ENCODE measurements at regions not wholly inside any gene's neighbourhood (a gene's known extent, or its start where the extent isn't known, plus 50 kb on each side); places are given as distances from the start of the nearest gene placed in this dataset.
A peak's percentile ranks its signal among the peaks of the same experiment; 100 is the strongest.
"Not testable (repeated sequence)": the region's sequence is repeated elsewhere in the genome, so short reads cannot be mapped to it uniquely, and the experiment has no call there.

DNA sequence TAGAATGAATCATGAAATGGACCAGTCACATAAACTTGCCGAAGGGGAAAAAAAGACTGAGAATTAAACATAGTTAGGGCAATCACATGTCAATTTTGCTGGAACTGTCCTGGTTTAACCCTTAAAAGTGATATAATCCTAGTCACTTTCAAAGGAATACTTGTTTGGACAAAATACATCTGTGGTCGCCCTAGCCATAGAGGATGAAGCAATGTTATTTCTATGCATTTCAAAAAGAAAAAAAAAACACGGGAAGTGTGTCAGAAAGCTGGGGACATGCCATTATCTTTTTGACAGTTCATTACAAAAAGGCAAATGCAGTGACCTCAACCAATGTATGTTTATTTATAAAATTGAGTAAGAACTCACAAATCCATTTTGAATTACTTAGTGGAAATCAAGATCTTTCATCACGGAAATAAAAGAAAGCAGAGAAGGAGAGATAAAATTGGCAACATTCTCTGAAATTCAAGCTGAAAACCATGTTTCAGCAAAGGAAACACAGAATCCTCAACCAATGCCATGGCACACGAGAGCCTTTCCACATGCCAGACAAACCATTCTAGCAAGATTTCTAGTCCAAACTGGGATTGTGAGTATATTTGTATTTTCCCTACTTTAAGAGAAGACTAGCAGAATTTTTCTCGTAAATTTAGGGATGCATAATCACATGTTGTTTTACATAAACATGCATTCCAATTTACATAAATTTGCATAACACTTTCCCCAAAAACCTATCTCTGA is 854.3 kb upstream of the ACVR2A start:
- DNase-seq: no peak

DNA sequence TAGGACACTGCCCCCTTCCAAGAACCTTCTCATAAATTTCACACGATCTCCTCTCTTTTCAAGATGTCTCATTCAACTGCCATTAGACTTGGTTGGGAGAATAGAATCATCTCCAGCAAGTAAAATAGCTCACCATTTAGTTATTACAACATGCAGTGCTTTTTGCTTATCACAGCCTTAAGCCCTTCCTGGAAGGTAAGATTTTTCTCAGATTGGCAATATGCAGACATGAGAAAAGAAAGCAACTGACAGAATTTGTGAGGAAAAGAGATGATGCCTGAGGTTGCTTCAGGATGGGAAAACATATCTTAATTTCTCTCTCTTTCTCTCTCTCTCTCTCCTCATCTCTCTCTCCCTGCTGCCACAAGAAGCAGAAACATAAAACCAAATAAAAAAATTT is 855.1 kb upstream of the ACVR2A start:
- no peak for DNase-seq

DNA sequence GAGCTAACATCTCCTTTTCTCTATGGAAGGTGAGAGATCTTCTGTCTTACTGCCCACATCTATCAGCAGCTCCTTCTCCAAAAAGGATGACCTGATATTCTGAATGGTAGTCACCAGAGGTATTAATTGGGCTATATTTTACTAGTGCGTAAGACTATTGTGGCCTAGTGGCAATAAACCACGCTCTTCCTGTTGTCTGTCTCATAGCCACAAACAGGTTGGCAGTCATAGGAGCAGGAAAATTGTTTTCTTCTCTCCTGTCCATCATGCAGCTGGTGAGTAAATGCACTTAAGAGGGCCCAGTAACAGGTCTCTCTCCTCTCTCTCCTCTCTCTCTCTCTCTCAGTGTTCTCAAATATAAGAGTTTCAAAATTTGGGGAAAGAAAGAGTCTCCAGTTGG is 856.8 kb upstream of the ACVR2A start:
- no peak for DNase-seq

DNA sequence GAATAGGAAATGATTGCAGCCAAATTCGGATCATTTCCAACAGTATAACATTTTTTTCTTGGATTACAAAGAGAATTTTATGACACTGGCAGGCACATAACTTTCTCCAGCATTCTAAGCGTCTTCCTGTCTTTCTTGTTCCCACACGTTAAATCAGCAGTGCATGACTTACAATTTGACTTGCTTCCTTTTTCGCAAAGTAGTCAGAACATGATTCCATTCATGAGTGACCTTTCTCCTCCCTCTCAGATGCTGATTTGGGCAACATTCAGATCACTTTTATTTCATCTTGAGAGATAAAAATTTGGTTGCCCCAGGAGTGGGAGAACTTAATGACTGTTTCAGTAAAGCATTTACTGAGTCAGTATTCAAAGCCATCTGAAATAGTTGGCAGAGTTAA is 858.7 kb upstream of the ACVR2A start:
- DNase-seq: no peak

DNA sequence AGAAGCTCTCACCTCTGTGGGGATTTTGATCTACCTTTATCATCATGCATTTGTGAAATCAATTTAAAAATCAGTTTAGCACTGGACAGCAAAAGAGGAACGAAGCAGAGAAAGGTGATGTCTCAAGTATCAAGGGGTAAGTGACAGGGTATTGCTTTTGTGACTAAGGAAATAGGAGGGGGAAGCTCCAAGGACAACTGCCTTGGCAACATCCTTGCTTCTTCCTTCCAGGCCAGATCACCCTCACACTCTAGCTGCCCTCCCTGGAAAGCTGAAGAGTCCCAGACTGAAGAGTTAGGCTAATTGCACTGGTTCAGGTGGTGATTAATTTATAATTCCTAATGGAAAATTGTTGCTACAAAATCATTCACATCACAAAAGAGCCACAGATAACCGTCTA is 859.1 kb upstream of the ACVR2A start:
- DNase-seq: no peak

DNA sequence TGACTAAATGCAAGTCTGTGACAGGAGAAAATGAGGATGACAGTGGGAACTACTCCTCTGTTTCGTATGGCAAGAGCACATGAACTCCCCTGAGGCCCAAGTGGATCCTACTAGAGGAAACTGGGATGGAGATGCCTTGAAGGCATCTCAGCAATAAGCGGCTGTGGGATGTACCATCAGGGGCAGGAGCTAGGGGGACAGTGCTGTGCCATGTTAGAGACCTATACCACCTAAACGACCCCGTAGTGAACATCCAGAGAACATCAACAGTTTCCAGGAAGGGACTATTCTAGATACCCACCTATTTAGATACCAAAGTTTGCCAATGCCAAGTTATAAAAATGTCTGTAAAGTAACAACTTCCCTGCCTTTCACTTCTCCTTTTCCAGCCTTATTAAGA is 860.8 kb upstream of the ACVR2A start:
- no peak for DNase-seq

DNA sequence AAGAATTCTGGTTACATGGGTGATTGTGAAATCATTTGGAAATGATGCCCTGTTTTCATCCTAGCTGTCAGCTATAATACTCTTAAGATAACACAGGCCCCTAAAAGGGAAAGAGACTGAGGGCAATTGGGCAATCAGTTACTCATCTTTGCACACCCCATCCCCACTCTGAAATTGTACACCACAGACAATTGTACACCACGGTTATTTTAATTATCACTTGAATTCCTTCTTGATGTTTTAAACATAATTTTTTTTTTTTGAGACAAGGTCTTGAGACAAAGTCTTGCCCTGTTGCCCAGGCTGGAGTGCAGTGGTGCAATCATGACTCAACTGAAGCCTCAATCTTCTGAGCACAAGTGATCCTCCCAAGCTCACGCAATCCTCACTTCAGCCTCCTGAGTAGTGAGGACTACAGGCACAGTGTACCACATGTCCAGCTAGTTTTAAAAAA is 862.4 kb upstream of the ACVR2A start:
- DNase-seq: no peak

DNA sequence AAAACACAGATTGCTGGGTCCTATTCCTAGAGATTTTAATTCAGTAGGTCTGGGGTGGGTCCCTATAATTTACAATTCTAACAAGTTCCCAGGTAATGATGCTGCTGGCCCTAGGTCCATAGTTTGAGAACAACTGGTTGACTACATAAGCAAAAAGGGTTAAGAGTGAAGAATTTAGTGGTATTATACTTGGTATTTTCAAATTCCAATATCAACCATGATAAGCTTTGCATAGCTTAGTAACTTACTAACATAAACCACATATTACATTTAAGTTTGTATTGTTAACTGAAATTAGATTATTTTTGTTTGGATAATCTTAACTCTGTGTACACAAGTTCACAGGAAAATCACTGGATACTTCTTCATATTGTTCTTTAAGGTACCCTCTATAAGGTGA is 862.9 kb upstream of the ACVR2A start:
- no peak for DNase-seq

DNA sequence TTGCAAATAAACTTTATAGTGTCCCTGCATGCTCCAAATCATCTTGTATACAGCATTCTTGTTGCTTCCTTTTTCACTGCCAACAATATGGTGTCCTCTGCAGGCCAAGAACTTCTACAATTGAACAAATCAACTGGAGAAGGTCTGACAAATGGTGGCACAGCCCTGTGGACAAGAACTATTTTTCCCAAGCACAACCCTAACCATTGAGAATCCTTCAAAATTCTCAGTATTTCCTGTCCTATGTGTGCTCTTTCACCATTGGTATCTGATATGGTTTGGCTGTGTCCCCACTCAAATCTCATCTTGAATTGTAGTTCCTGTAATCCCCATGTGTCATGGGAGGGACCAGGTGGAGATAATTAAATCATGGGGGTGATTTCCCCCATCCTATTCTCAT is 865.1 kb upstream of the ACVR2A start:
- no peak for DNase-seq

DNA sequence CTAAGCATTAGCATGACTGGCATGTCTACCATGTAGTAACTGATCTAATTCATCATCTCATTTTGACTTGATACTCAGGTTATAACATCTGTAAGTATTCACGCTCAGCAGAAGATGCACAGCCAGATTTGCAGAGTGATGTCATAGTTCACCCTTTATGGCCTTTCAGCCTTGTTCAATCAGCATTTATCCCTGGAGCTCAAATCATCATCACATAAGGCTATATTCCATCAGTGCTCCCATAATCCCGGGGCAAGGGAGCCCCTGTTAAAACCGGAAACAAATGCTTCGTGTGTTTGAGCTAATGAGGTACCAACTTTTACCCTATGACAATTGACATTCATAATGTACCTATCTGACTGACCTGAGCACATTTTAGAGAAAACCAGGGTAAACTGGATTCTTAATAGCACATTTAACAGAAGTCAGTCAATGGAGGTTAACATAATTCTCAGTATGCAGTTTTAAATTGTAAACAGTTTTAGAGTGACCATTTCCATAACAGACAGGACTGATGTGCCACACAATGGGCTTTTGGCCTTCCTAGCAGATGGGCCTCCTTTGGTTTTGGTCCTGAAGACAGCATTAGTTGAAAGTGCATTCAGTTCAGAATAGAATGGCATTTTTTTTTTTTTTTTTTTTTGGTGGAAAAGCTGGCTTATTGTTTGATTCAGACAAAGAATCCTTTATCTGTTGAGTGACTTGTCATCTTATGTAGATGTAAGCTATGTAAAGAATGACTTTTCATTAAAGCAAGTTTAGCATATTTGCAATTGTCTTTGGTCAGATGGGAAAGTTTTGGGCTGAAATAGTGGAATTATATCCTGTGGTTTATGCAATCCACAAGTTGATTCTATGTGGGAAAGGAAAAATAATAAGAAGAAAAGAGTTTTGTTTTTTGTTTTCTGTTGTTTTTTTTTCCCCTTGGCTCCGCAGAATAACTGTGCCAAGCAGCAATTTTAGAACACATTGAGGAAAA is 866.0 kb upstream of the ACVR2A start:
- DNase-seq: no peak

DNA sequence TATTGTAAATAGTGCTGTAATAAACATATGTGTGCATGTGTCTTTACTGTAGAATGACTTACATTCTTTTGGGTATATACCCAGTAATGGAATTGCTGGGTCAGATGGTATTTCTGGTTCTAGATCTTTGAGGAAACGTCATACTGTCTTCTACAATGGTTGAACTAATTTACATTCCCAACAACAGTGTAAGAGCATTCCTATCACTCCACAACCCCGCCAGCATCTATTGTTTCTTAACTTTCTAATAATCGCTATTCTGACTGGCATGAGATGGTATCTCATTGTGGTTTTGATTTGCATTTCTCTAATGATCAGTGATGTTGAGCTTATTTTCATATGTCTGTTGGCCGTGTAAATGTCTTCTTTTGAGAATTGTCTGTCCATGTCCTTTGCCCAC is 873.8 kb upstream of the ACVR2A start:
- DNase-seq: not testable (repeated sequence)

DNA sequence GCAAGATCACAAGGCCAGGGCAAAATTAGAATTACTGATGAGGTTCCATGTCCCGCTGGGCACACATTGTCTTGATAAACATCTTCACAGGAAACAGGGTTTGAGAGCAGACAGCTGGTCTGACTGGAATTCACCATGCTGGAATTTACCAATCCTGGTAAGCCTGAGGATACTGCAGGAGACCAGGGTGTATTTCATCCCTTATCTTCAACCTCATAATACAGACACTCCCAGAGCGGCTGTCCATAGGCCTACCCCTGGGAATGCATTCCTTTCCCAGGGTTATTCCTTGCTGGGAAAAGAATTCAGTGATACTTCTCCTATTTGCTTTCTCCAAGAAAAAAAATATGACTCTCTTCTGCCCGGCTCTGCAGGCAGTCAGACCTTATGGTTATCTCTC is 875.1 kb upstream of the ACVR2A start:
- DNase-seq: not testable (repeated sequence)

DNA sequence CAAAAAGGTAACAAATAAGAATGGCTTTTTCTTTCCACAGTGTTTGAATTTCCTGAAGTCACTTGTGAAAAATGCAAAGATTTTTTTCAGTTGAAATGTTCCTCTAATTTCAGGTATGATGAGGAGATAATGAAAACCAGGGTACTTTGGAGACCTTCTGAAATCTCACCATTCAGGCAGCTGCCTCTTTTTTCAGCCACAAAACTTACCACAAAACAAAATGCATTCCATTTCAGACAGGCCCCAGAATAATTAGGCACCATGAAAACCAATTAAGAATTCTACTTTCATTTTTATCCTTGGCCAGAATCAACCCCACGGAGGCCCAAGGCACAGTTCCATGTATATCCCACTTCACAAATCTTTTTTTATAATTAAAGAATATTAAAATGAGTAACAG is 880.3 kb upstream of the ACVR2A start:
- DNase-seq: no peak

DNA sequence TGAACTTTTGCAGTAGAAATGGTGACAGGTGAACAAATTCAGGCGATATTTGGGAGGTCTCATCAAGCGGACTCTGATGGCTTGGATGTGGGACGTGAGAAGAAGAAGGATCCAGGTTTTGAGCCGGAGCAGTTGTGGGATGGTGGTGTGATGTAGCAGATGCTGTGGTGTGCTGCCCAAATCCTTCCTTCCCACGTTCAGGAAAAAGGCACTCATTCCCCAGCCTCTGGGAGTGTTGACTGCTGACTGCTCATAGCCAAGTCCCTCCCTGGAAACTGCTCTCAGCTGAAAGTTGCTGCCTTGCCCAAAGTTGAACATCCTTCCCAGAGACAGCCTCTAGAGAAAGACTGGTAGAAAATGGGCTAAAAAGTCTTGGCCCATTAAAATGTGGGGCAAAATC is 890.3 kb upstream of the ACVR2A start:
- no peak for DNase-seq

DNA sequence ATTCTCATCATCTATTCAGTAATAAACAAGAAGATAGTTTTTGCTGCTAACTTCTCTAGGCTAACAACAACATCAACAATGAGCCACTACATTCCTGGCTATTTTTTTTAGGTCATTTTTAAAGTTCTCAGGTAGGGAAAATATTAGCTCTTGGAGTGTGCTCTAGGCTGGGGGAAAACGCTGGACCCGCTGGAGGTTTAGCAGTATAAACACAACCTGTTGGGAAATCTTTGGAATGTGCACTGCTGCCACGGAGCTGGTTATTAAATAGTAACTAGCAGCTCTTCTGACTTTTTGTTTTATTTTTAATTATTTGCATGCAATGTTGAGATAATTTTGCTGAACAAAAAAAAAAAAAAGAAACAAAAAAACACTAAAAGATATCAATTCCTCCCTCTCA is 892.1 kb upstream of the ACVR2A start:
- no peak for DNase-seq

DNA sequence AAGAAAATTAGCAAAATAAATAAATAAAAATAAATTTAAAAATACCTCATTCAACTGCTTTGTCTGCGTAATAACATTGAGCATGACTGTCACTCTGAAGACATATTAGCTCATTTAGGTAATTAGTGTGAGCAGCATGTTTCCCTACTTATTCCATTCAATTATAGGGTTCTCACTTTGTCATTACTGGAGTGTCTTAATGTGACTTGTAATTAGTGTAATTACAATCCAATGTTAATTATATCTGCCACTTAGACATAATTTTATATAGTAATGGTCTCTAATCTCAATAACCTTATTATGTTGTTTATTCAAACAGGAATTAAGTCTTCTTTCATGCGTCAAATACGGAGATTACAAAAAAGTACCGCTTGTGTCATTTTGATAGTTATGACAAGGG is 893.9 kb upstream of the ACVR2A start:
- no peak for DNase-seq

DNA sequence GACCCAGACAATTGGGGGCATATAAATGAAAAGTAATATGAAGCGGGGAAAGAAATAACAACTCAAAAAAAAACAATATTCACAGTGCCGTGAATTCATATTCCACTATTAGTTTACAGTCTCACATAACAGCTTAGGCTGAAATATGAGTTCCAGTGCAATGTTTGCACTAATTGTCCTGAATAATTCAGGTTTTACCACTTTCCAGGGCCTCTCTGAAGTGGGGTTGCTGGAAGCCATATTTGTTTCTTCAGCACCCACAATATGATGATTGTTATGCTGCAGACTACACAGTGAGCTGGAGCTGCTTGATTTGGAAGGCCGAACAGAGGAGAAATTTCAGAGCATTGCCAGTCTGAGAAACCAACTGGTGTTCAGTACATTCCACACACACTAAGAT is 894.5 kb upstream of the ACVR2A start:
- no peak for DNase-seq

DNA sequence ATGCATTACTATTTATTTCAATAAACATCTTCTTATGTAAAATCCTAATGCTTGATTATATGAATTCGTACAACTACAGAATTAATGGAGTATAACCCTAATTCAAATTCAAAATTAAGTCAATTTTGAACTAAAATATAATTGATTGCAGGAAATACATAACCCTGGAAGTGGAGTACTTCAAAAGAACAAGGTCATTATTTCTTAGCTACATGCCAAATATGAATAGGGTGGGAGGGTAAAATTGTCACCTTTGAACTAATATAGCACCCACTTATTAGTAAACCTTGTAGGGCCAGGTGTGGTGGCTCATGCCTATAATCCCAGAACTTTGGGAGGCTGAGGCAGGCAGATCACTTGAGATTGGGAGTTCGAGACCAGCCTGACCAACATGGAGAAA is 895.4 kb upstream of the ACVR2A start:
- DNase-seq: no peak

DNA sequence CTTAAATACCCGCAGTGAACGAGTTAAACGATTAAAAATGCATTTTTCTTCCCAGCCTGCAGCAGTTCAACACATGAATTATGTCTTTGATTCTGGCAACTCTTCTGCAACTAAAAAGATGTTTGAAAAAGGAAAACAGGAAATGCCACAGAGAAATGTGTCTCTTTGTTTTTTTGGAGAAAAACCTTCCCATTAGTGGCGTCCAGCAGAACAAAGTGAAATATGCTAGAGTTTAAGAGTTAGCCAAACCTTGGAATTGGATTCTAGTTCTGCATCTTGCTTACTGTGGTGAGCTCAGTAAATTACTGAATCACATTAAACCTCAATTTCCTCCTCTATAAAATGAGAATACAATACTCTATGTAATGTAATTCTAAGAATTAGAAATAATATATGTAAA is 900.2 kb upstream of the ACVR2A start:
- DNase-seq: no peak

DNA sequence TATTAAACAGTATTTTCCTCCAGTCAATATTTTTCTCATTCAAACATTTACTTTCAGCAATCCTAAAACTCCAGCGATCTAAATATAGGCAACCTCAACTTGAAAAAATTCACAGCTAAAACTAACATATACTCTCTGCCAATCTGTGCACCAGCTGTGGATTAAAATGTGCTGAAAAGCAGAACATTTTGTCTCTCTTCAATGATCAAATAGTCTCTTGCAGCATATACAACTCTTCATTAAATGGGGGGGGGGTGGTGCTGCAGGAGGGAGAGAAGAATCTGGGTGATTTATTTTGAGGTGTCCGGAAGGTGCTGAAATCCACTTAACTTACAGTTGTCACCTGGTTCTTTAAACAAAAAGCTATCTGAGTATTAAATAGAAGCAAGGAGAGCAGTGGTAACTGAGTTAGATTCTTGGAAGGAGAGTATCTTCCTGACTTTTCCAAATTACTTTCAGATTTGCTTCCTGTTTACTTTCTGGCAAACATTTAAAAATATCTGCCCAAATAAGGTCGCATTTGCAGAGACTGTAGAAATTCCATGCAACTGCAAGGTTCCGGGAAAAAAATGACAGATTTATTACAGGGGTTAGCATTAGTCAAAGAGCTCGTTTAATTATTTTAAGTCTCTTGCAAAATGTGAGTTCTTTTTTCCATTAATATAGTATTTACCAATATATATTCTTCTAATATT is 904.7 kb upstream of the ACVR2A start:
- DNase-seq: peak; percentile 27

DNA sequence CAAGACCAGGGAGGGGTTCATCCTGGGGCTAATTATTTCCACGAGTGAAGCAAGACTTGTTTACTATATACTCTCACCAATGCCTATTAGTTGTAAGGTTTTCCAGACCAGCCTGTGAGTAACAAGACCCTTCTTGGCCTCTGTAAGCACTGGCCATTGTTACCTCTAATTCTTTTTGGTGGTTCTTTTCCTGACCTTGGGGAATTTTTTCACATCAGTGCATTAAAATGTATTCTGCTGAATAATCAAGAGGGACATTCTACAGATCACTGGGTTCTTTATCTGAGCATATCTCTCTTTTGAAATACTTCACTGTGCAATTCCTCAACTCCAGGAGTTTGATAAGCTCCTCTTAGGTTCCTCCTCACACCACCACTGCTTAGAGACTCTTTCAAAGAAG is 909.9 kb upstream of the ACVR2A start:
- DNase-seq: no peak

DNA sequence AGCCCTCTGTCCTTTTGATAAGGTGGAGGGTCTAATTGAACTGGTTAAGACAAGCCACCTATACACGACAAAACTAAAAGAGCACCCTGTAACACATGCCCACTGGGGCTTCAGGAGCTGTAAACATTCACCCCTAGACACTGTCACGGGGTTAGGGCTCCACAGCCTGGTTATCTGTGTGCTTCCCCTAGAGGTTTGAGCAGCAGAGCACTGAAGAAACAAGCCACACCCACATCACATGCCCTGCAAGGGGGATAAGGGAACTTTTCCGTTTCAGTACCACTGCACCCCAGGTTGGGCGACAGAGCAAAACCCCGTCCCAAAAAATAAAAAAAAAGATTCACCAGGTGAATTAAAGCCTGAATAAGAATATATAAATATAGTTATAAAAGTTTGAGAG is 913.7 kb upstream of the ACVR2A start:
- no peak for DNase-seq

DNA sequence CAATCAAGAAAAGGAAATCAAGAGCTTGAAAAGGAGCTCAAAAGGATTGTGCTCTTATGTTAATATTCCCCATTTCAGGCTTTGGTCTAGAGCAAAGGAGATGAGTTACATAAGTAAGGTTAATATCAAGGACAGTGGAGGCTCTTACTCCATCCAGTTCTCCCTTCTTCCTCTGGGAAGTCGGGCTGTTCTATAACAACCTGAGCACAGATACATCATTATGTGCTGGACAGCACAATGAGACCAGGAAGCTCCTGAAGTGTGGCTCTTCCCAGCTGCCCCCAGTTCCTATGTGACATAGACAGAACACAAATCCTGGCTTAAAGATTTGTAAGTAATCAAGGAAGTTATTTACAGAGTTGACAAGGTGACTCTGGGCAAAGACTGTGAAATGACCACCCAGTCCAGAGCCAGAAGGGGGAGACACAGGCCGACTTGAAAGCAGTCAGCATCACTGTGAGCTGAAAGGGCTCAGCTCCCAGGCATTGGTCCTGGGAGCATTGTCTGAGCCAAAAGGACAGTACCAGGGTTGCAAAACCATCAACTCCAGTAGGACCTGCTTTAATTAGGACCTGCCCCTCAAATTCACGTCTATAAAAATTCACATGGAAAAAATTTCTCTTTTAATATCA is 917.6 kb upstream of the ACVR2A start:
- peak; percentile 21 for DNase-seq
